ENCODE measurements at regions not wholly inside any gene's neighbourhood (a gene's known extent, or its start where the extent isn't known, plus 50 kb on each side); places are given as distances from the start of the nearest gene placed in this dataset.
"Not testable (repeated sequence)": the region's sequence is repeated elsewhere in the genome, so short reads cannot be mapped to it uniquely, and the experiment has no call there.

- no peak for DNase-seq (ENCODE audit: low spot score)
These were observed 70.0 kb downstream of the KCTD15 start for GRCh38 chr19:33866696-33867095.

GRCh38 chr19:33868076-33868735, 71.5 kb downstream of the KCTD15 start:
- no peak for DNase-seq (ENCODE audit: low spot score)

GRCh38 chr19:33868788-33869412, 72.2 kb downstream of the KCTD15 start:
- no peak for DNase-seq (ENCODE audit: low spot score)

GRCh38 chr19:33870298-33870932, 73.7 kb downstream of the KCTD15 start:
- not testable (repeated sequence) for DNase-seq (ENCODE audit: low spot score)

GRCh38 chr19:33871605-33872004, 74.9 kb downstream of the KCTD15 start:
- DNase-seq (ENCODE audit: low spot score), result no peak

GRCh38 chr19:33872445-33873320, 76.0 kb downstream of the KCTD15 start:
- DNase-seq (ENCODE audit: low spot score), result no peak

- DNase-seq (ENCODE audit: low spot score), result no peak
These were observed 78.4 kb downstream of the KCTD15 start for GRCh38 chr19:33875071-33875470.

GRCh38 chr19:33876192-33876591, 79.5 kb downstream of the KCTD15 start:
- DNase-seq (ENCODE audit: low spot score), result no peak

GRCh38 chr19:33878030-33878544, 81.4 kb downstream of the KCTD15 start:
- no peak for DNase-seq (ENCODE audit: low spot score)

- no peak for DNase-seq (ENCODE audit: low spot score)
These were observed 82.5 kb downstream of the KCTD15 start for GRCh38 chr19:33878910-33879810.

GRCh38 chr19:33879818-33880575, 83.3 kb downstream of the KCTD15 start:
- no peak for DNase-seq (ENCODE audit: low spot score)

- no peak for DNase-seq (ENCODE audit: low spot score)
These were observed 87.3 kb downstream of the KCTD15 start for GRCh38 chr19:33883859-33884519.

GRCh38 chr19:33885236-33885635, 88.6 kb downstream of the KCTD15 start:
- no peak for DNase-seq (ENCODE audit: low spot score)

GRCh38 chr19:33887891-33888290, 91.2 kb downstream of the KCTD15 start:
- no peak for DNase-seq (ENCODE audit: low spot score)

- no peak for DNase-seq (ENCODE audit: low spot score)
These were observed 92.0 kb downstream of the KCTD15 start for GRCh38 chr19:33888665-33889064.

- no peak for DNase-seq (ENCODE audit: low spot score)
These were observed 93.9 kb downstream of the KCTD15 start for GRCh38 chr19:33890569-33890968.

GRCh38 chr19:33891773-33892172, 95.1 kb downstream of the KCTD15 start:
- no peak for DNase-seq (ENCODE audit: low spot score)

GRCh38 chr19:33894787-33895186, 98.1 kb downstream of the KCTD15 start:
- DNase-seq (ENCODE audit: low spot score), result no peak

GRCh38 chr19:33895366-33895765, 98.7 kb downstream of the KCTD15 start:
- DNase-seq (ENCODE audit: low spot score), result no peak
